ENCODE measurements at regions not wholly inside any gene's neighbourhood (a gene's known extent, or its start where the extent isn't known, plus 50 kb on each side); places are given as distances from the start of the nearest gene placed in this dataset.
"Not testable (repeated sequence)": the region's sequence is repeated elsewhere in the genome, so short reads cannot be mapped to it uniquely, and the experiment has no call there.

DNA sequence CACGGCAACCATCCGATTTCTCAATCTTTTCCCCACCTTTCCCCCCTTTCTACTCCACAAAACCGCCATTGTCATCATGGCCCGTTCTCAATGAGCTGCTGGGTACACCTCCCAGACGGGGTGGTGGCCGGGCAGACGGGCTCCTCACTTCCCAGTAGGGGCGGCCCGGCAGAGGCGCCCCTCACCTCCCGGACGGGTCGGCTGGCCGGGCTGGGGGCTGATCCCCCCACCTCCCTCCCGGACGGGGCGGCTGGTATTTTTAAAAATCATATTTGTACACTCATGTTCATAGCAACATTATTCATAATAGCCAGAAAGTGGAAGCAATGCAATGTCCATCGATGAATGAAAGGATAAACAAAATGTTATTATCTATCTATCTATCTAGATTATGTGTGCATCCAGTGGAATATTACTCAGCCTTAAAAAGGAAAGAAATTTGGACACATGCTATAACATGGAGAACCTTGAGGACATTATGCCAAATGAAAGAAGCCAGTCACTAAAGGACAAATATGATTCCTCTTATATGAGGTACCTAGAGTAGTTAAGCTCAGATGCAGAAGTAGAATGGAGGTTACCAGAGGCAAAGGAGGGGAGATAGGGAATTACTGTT, 78.4 kb upstream of the NDUFV2 start:
- TF ChIP-seq, protein P1, sequence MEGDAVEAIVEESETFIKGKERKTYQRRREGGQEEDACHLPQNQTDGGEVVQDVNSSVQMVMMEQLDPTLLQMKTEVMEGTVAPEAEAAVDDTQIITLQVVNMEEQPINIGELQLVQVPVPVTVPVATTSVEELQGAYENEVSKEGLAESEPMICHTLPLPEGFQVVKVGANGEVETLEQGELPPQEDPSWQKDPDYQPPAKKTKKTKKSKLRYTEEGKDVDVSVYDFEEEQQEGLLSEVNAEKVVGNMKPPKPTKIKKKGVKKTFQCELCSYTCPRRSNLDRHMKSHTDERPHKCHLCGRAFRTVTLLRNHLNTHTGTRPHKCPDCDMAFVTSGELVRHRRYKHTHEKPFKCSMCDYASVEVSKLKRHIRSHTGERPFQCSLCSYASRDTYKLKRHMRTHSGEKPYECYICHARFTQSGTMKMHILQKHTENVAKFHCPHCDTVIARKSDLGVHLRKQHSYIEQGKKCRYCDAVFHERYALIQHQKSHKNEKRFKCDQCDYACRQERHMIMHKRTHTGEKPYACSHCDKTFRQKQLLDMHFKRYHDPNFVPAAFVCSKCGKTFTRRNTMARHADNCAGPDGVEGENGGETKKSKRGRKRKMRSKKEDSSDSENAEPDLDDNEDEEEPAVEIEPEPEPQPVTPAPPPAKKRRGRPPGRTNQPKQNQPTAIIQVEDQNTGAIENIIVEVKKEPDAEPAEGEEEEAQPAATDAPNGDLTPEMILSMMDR (IDR thresholded peaks at IDR 0.05) = not testable (repeated sequence)
- TF ChIP-seq POLR2A (IDR thresholded peaks at IDR 0.05) = not testable (repeated sequence)
